Activated CD8-positive, alpha-beta memory T cell treated with anti-CD3 and anti-CD28 coated beads for 1 hour (primary cell): ENCODE measurements at regions not wholly inside any gene's neighbourhood (a gene's known extent, or its start where the extent isn't known, plus 50 kb on each side); places are given as distances from the start of the nearest gene placed in this dataset.

Experiments
- DNase-seq, 2 donors: peaks; one replicate each; pipeline ENCODE4 v3.0.0-alpha.2; 2020; ENCODE audit warnings: low read depth in 1 of 2; ENCODE audit errors: extremely low read depth in 1 of 2

GRCh38 chr14:87879389-87879788, 113.6 kb downstream of the GALC start:
- DNase-seq = no peak

DNA sequence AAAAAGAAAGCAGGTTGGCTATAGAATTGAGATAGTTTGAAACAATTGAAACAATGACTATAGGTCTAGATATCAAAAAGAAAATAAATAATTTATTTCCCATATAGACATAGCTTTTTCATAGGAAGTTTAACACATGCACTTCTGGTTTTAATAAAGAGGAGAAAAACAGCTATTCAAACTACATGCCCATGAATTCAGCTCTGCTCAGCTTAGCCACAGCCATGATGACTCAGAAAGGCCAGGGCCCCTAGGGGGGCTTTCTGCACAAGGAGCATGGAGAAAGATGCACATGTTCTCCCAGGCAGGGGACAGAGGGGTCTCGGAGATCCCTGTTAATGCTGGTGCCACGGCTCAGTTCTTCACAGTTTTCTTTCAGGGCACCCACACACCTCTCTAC, 114.0 kb downstream of the GALC start:
- DNase-seq = no peak

- no peak for DNase-seq
Measured at GRCh38 chr14:87877877-87878276, 115.1 kb downstream of the GALC start.

GRCh38 chr14:87874676-87875075, 118.3 kb downstream of the GALC start:
- no peak for DNase-seq

DNA sequence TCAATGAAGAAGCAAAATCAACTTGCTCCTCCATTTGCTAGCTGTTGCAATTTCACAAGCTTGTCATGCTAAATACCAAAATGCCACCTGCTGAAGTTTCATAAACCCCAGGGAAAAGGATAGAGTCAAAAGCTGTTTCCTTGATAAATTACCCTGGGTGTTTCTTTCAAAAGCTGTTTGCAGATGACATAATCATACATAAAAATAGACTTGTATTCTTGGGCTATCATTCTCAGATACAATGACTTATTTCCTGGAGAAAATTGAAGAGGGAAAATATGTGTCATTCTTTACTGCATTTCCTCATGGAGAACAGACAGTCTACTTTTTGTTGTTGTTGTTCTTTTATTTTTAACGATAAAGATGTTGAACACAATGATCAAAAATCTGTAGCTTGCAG, 119.2 kb downstream of the GALC start:
- DNase-seq = no peak

DNA sequence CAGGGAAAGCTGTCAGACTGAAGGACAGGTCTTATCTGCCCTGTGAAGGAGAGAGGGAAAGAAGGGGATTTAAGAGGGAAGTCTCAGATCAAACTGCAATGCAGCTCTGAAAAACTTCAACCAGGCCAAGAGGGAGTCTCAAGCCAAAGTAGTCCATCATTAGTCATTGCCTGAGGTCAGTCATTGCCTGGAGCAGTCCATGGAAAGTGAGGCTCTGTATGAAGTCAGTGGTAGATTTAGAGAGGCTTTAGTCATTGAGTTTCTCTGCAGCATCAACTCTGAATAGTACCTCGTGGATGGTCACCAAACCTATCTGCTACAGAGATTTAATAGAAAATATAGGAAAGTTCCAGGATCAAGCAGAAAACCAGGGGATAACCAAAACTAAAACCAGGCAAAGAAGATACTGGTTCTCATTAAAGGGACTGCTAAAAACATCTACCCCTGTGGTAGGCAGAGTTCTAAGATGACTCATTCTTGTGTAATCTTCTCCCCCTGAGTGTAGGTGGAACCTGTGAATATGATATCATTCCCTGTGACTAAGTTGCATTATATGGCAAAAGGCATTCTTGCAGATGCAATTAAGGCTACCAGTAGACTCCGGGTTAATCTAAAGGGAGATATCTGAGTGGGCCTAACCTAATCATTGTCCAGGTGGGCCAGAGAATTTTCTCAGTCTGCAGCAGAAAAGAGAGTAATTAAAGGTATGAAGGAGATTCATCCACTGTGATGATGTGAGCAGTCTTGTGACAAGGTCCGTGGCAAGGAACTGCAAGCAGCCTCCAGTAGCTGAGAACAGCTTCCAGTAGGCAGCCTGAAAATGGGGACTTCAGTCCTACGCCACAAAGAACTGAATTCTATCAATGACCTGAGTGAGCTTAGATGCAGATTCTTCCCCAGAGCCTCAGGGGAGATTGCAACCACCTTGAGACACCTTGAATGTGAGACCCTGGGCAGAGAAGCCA, 123.1 kb downstream of the GALC start:
- DNase-seq = no peak

- no peak for DNase-seq
Measured at GRCh38 chr14:87868920-87869319, 124.1 kb downstream of the GALC start.

GRCh38 chr14:87866116-87866515, 126.9 kb downstream of the GALC start:
- no peak for DNase-seq

DNA sequence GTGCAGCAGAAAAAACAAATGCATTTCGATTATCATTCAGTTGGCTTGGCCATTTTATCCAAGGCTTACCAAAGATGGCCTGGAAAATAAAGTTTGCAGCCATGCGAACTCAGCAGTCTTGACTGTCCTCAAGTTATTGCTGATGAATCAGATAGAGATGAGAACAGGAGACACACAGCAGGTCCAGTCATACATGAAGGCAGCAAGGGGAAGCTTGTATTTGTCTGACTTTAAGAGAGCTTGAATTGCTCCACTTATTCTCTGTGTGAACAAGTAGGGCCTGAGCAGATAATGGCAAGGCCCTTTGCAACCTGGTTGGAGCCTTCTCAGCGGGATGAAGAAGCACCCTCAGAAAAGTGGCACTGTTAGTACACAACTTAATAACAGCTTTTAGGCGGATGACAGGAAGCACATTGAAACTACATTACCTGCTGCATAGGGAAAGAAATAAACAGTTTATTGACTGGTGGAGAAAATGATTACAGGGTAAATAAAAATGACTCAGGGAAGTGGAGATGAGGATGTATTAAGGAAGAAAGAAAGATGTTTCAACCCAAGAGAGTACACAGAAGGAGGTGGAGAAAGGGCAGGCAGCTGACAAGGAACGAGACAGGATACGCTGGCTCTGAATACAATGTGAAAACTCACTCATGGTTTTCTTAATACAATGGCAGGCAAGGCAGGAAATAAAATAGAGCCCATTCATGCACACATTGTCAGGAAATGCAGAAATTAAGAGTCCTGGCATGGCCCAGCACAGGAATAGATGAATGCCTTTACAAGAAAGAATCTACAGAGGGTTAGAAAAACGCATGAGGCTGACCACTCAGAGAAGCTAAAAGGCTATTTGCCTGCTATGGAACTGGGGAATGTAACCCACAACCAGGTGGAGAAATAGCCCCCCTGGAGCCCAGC, 128.4 kb downstream of the GALC start:
- no peak for DNase-seq

DNA sequence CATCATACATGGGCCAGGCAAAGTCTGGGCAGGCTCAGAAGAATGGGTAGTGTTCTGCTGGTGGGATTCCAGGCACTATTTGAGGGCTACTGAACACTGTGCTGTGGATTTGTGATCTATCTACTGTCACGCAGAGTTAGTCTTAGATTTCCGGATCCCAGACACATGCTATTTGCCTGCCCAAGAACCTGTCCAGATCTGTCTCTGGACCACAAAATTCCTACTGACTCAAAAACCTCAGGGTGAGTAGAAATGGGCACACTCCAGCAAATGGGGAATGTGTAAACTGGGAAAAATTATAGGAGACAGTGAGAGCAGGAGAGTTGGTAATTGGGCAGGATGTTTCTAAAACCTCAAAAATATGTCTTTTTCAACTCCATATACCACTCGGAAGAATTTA, 129.9 kb downstream of the GALC start:
- no peak for DNase-seq

GRCh38 chr14:87852107-87852506, 140.9 kb downstream of the GALC start:
- DNase-seq = no peak

GRCh38 chr14:87851190-87851589, 141.8 kb downstream of the GALC start:
- DNase-seq = no peak

DNA sequence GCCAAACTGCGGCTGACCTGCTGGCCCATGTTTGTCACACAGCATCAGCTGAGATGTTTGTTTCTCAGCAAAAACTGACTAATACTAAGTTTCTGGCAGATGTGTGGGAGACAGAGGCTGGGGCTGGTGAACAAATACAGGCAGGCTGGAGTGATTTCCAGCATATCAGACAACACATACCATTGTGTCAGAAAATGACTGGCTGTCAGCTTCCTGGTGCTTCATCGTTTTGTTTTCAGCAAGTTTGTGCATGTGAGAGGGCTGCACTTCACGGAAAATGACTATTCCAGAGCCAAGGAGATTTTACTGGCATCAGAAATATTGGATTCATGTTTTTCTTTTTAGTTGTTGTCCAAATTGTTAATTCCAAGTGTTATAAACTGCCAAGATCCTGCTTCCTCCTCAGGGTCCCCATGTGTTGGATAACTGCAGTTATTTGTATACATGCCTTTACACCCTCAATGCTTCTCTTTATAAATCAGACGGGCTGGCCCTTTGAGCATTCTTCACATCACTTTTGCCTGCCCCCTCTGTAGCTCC, 145.7 kb downstream of the GALC start:
- no peak for DNase-seq

- DNase-seq = no peak
Measured at GRCh38 chr14:87840906-87841305, 152.1 kb downstream of the GALC start.

DNA sequence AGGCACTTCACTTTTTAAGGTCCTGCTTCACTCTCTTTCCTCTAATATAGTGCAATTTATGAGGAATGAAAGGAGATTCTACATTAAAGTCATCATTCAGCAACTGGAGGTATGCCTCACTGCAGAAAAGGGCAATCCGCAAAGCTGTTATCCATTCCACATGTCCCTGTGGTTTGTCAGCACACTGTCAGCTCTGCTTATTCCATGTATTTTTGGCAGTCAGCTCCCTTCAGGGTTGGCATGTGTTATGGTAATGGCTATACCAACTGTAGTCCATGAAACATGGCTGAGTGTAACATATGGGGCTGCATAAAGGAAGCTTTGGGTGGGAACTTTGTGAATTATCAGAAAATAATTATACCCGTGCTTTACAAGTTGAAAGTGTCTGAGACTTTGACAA, 154.1 kb downstream of the GALC start:
- DNase-seq = no peak

- no peak for DNase-seq
Measured at GRCh38 chr14:87837296-87837695, 155.7 kb downstream of the GALC start.

DNA sequence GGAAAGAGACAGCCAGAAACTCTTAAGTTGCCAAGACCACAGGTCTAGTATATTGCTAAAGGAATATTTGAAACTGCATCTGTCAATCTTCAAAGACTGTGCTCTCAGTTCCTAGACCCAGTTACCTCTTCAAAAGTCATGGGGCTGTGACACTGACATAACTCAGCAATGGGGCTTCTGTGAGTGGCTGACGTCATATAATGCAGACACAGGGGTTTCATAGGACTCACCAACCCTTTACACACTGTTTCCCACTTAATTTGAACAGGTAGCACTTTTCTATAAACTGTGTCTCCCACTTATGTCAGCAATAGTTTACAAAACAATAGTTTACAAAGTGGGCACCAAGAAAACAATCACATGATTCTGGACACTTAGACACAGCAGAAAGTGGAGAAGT, 158.4 kb downstream of the GALC start:
- no peak for DNase-seq

GRCh38 chr14:87833026-87833425, 160.0 kb downstream of the GALC start:
- no peak for DNase-seq

DNA sequence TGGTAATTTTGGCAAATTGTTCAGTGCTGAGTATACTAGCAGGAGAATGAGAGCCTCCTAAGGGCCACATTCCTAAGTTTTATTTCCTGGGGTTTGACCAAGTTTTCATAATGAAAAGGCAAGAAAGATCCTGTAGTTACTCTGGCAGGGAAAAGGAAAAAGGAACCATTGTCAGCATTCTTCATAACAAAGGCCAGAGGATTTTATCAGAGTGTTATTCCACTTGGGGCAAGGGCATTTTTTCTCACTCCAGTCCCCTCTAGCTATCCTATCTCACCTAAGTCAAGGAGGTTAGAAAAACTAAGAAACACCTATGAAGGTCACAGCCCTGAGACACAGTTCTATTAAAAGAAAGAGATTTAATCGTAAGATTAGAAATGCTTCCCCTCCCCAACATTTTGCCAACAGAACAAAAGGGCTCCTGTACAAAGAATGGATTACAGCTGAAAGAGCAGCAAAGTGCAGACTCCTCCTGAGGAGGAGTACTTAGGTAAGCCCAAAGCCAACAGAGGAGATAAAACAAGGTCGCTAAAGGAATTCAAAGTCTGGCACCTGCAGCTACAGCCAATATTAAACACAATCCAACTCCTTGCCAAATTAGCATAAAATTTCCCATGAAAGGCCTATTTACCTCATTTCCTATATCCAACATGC, 162.4 kb downstream of the GALC start:
- no peak for DNase-seq

GRCh38 chr14:87829543-87829942, 163.4 kb downstream of the GALC start:
- DNase-seq = no peak

DNA sequence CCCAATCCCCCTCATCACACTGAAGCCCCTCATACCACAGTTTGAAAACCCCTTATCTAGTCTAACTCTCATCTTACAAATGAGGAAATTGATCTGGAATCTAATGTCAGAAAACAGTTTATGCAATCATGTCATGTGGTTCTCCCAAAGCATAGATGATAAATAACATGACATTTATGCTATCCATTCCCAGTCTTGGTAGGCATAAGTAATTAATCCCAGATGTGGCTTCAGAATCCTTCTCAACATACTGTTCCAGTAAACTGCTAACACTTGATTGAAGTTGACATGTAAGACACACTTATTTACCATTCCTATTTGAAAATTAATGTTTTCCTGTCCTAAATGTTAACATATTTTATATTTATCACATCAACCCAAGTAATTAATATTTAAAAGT, 168.7 kb downstream of the GALC start:
- DNase-seq = no peak
